GM12873 (cell line): ENCODE measurements at regions not wholly inside any gene's neighbourhood (a gene's known extent, or its start where the extent isn't known, plus 50 kb on each side); places are given as distances from the start of the nearest gene placed in this dataset.

Source experiments
- TF ChIP-seq, protein P1 (sequence below): IDR thresholded peaks from 2 replicates; pipeline ENCODE4 v1.5.1; 2012; ENCODE audit warnings: low read depth, mild to moderate bottlenecking, moderate library complexity, low read length, control low read depth; ENCODE audit not compliant: insufficient read depth; ENCODE audit errors: missing control alignments

GRCh38 chr13:80199067-80199466, 141.9 kb downstream of the SPRY2 start:
- TF ChIP-seq, protein P1, sequence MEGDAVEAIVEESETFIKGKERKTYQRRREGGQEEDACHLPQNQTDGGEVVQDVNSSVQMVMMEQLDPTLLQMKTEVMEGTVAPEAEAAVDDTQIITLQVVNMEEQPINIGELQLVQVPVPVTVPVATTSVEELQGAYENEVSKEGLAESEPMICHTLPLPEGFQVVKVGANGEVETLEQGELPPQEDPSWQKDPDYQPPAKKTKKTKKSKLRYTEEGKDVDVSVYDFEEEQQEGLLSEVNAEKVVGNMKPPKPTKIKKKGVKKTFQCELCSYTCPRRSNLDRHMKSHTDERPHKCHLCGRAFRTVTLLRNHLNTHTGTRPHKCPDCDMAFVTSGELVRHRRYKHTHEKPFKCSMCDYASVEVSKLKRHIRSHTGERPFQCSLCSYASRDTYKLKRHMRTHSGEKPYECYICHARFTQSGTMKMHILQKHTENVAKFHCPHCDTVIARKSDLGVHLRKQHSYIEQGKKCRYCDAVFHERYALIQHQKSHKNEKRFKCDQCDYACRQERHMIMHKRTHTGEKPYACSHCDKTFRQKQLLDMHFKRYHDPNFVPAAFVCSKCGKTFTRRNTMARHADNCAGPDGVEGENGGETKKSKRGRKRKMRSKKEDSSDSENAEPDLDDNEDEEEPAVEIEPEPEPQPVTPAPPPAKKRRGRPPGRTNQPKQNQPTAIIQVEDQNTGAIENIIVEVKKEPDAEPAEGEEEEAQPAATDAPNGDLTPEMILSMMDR, result no peak

DNA sequence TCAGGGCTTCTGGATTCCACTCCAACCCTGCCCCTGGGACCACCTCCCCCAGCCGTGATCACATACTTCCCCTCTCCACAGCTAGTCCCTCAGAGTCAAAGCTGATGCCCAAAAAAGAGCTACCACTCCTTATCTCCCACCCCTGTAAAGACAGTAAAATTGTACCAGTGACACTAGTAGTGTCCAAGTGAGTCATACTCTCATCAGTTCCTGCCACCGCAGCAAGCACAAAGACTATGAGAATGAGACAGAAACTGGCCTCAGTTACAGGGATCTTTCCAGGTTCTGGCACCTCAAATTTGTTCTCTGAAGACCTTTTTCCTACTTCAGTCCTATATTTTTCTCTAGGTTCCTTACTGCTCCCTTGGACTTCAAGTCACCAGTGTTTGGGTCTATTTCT, 144.2 kb downstream of the SPRY2 start:
- TF ChIP-seq, protein P1, result no peak

GRCh38 chr13:80195649-80196048, 145.3 kb downstream of the SPRY2 start:
- TF ChIP-seq, protein P1, result no peak

- TF ChIP-seq, protein P1, result no peak
Measured at GRCh38 chr13:80189889-80190597, 150.9 kb downstream of the SPRY2 start.

- TF ChIP-seq, protein P1, result no peak
Measured at GRCh38 chr13:80180740-80181355, 160.1 kb downstream of the SPRY2 start.

DNA sequence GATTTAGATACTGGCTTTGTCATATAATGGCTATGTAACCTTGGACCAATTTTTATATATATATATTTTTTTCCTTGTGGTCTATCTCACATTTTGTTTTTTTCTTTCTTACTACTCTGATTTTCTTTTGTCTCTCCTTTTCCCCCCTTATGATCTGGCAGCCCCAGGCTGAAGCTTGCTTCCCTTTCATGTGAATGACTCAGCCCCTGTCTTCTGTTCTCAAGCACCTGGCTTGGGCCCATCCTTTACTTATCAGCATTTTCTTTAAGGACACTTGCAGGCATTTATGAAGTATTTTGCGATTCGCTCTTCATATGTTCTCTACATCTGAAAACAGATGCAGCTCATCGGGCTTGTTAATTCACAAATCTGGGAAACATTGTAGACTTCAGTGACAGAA, 163.6 kb downstream of the SPRY2 start:
- TF ChIP-seq, protein P1, result no peak

DNA sequence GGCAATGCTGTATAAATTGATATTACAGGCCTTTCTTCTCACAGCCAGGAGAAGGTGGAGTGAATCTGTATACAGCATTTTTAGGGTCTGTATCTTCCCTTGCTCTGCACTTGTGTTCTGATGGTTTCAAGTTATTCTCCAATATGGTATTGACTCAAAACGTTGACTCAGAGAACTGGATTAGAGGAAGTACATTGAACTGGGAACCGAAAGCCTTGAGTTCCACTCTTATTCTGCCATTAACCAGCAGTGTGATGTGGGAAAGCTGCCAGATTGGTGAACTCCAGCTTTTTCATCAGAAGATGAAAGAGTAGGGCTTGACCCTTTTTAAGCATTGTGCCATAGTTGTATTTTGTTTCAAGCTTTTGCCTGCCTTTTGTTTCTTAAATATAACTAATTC, 167.7 kb downstream of the SPRY2 start:
- TF ChIP-seq, protein P1, result no peak
